Activated T-cell treated with anti-CD3 and anti-CD28 coated beads for 24 hours (primary cell): ENCODE measurements at regions not wholly inside any gene's neighbourhood (a gene's known extent, or its start where the extent isn't known, plus 50 kb on each side); places are given as distances from the start of the nearest gene placed in this dataset.

Experiments
- DNase-seq: peaks from one replicate; pipeline ENCODE4 v3.0.0-alpha.2; 2020; ENCODE audit warnings: low read depth

DNA sequence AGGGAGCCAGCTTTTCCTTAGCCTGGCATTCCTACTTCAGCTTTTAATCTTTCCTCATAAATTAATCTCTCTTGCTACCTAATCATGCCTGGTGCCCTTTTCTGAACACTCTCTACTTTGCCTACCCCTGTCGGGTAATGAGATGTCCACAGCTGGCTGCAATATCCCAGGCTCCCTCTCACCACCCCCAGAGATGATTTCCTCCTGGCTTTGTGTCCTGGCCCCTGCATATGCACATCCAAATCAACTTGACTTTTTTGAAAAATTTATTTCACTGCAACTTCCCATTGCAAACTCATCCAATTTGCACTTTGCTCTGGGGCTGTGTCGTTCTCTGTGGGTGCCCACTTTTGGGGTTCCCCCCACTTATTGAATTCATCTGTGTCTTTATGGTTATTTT is 218.1 kb upstream of the SKOR2 start:
- no peak for DNase-seq

DNA sequence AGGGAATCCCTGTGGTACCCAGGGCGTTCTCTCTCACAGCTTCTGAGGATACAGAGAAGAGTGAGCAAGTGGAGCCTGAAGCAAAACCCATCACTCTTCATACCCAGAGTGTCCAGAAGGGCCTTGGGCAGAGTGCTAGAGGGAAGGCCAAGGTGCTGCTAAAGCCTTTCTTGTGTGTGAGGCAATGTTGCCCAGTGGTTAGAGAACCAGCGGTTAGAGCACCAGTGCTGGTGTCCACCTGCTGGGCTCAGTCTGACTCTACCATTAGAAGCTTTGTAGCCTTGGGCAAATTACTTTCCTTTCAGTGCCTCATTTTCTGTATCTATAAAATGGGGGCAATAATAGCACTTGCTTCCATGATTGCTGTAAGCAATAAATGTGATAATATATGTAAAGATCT is 210.5 kb upstream of the SKOR2 start:
- DNase-seq = no peak

GRCh38 chr18:47461406-47461948 is 210.0 kb upstream of the SKOR2 start:
- no peak for DNase-seq

GRCh38 chr18:47458483-47458882 is 207.0 kb upstream of the SKOR2 start:
- no peak for DNase-seq

DNA sequence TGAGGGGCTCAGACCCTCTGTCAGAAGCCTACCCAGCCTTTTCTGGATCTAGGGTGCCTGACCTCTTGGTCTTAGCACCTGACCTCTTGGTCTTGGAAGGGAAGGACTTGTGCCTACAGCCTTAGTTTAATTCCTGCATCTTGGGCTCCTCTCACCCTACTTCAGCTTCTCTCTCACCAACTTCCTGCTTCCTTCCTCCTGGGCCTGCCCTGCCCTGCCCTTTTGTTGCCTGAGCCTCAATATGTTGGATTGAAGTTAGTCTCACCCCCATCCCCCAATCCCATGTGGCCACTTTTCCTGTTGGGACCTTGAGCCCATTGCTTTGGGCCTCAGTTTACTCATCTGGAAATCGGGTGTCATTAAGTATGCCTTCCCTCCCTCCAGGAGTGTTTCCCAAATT is 206.2 kb upstream of the SKOR2 start:
- no peak for DNase-seq

DNA sequence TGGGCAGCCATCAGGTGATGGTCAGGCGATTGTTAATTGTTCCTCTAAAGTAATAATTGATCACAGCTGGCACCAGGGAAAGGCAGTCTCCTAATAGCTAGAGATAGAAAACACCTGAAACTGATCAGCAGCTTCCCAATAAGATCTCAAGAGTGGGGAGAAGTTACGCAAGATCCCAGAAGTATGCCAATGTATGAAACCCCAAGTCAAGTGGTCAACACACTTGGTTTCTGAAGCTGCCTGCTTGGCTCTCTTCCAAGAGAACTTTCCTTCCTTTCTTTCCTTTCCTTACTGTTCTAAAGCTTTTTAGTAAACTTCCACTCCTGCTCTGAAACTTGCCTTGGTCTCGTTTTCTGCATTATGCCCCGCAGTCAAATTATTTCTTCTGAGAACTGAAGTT is 201.6 kb upstream of the SKOR2 start:
- DNase-seq = no peak

DNA sequence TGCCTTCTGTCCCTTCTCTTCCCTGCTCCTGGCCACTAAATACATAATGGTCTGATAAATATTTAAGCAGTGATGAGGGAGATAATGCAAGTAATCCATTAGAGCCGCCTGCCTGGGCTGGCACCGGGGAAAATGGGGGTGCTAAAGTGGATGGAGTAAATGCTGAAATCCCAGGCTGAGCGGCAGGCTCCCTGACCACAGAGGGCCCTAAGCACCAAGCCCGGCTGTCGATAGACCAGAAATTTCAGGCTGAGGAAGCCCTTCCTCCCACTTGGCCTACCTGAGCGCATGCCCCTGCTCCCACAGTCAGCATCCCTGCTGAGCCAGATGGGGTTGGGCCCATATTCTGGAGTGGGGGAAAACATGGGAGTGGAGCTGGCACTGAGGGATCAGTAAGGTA is 197.5 kb upstream of the SKOR2 start:
- no peak for DNase-seq

- no peak for DNase-seq
These were observed 190.5 kb upstream of the SKOR2 start for GRCh38 chr18:47441914-47442313.

GRCh38 chr18:47438001-47438400 is 186.5 kb upstream of the SKOR2 start:
- DNase-seq = no peak

- no peak for DNase-seq
These were observed 185.4 kb upstream of the SKOR2 start for GRCh38 chr18:47436871-47437270.

GRCh38 chr18:47434214-47434746 is 182.8 kb upstream of the SKOR2 start:
- DNase-seq = no peak

GRCh38 chr18:47427923-47428637 is 176.6 kb upstream of the SKOR2 start:
- no peak for DNase-seq

DNA sequence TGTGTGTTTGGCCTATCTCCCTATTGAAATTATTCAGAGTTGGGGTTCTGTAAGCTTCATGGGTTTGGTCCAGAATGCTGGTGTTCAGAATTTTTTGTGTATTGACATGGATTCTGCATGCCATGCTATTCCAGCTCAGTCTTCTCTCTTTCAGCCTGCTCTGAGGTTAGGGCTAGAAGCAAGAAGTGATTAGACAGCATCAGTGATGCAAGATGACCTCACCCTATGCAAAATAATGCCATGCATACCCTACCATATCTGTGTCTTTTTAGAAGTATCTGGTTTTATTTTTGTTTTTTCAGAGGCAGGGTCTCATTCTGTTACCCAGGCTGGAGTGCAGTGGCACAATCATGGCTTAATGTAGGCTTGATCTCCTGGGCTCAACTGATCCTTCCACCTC is 175.6 kb upstream of the SKOR2 start:
- DNase-seq = no peak

GRCh38 chr18:47425365-47425764 is 173.9 kb upstream of the SKOR2 start:
- DNase-seq = no peak

- DNase-seq = no peak
These were observed 171.1 kb upstream of the SKOR2 start for GRCh38 chr18:47422524-47422923.

DNA sequence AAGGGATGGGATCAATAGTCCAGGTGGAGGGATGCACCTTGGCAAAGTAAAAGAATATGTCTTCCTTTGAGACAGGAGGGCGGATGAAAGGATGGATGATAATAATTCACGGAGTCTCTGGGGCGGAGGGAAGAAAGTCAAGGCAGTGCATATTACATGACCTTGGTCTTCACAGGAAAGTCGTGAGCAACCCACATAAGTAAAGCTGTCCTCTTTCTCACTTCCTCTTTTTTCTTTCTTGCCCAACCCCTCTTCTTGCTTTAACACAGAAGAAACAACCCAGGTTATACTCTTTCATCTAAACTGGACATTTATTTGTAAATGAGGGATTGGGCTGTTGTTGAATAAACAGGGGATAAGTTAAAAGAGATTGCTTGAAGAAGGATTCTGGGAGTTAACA is 168.7 kb upstream of the SKOR2 start:
- no peak for DNase-seq

- DNase-seq = no peak
These were observed 167.3 kb upstream of the SKOR2 start for GRCh38 chr18:47418746-47419145.

GRCh38 chr18:47417807-47418206 is 166.3 kb upstream of the SKOR2 start:
- DNase-seq = no peak

DNA sequence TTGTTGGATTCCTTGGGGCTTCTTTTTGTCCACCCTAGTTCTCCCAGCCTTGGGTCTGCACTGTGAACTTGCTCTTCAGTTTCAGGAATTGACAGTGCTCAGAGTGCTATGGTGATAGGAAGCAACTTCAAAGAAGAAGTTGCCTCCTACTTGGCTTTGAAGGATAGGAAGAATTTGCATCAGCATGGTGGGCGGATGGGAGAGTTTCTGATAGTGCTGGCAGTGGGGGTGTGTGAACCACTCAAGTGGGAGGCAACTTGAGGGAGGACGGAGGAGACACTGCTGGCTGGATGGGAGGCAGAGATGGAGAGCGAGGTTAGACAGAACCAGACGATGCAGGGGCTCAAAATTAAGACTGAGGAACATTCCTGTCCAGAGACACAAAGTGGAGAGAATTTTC is 164.4 kb upstream of the SKOR2 start:
- no peak for DNase-seq

DNA sequence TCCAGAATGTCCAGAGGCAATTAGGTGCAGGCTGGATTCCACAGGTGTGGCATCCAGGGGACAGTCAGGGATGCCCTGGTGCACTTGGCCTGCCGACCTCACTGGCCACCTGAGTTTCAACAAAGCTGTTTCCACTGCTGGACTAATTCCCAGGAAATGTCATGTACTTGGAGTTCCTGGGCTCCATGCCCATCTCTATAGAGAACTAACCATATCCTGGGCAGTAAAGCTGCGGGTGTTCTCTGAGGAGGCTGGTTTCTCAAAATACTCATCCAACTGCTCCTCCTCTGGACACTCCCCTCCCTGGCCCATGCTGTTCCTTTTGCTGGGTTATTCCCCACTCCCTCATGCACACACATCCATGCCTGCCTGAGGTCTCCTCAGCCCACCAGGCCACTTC is 161.9 kb upstream of the SKOR2 start:
- DNase-seq = no peak

GRCh38 chr18:47412924-47413323 is 161.5 kb upstream of the SKOR2 start:
- no peak for DNase-seq

DNA sequence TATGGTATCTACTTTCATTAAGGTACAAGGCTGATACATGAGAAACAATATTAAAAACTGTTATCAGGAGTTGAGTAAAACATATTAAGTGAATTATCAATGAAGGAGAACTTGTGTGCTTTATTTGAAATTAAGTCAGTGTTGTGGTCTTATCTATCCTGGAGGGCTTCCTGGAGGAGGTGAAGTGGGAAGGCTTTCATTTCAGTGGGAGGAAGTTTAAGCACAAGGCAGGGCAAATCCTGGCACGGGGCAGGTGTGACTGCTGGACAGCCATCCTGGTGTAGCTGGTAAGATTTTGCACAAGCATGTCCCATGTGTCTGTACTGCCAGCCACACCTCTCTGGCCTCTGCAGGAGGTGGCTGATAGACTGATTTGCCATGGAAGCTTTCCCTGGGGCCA is 159.7 kb upstream of the SKOR2 start:
- DNase-seq = no peak

DNA sequence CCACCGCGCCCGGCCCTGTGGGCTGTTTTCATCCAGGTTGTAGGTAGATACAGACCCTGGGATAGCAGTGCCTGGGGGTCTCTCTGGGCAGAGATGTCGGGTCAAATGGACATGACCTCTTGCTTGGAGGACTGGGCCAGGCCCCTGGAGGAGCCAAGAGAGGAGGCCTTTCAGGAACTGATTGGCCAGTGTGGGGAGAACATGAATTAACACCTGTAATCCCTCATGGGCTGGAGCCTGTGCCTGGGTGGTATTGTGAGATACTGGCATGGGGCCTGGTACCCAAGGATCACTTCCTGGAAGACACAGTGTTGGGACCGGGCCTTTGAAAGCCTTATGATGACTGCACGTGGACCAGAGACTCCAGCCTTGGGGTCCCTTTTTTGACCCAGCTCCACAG is 158.7 kb upstream of the SKOR2 start:
- DNase-seq = no peak

DNA sequence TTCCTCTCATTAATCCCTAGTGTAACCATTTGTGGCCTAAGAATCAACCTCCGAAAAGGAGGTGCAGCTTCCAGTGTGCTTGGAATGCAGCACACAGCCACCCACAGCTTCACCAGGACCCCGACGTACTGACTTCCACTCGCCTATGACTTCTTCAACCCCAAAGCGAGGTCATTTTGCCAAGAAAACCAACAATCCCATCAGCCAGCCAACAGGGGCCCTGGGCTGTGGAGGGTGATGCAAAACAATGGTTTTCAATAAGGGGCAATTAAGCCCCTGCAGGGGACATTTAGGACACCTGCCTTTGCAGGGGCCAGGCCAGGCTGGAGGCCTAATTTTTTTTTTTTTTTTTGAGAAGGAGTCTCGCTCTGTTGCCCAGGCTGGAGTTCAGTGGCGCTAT is 158.1 kb upstream of the SKOR2 start:
- DNase-seq = no peak
